ENCODE measurements at regions not wholly inside any gene's neighbourhood (a gene's known extent, or its start where the extent isn't known, plus 50 kb on each side); places are given as distances from the start of the nearest gene placed in this dataset.

DNA sequence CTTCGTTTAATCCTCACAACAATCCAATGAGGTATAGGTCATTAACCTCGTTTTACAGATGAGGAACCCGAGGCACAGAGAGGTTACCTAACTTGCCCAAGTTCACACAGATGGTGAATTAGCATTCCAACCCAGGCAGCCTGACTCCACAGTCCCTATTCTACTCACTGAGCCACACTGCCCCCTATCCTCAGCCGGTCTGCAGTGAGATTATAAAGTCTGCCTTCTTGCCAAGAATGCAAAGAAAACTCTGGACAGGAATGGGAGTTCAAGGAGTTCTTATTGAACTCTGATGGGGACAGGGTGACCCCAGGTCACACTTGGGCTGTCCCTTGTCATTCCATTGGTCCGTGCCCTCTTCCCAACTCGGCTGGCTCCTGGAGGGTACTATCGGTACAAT lies 94.0 kb upstream of the KCNK12 start:
- Histone ChIP-seq H3K4me3 (ENCODE audit: low read depth in 1 of 2, low read length in 2 of 2) (no peak overlapping the region), H3K9ac (ENCODE audit: low read depth in 1 of 2, low read length in 2 of 2) (no peak overlapping the region), H3K27ac (ENCODE audit: low read depth, low read length) (no peak overlapping the region), H3K4me1 (ENCODE audit: control insufficient read depth in 1 of 2, insufficient read depth in 2 of 2, low read length in 2 of 2) (no peaks in the 10 kb centered on the region), H3K9me3 (ENCODE audit: control insufficient read depth in 1 of 2, low read length in 2 of 2) (no peaks in the 10 kb centered on the region), H3K27me3 (ENCODE audit: control insufficient read depth in 1 of 2, insufficient read depth in 2 of 2, low read length in 2 of 2) (no peaks in the 10 kb centered on the region), H3K36me3 (ENCODE audit: control insufficient read depth in 1 of 2, insufficient read depth in 2 of 2, low read length in 2 of 2) (no peaks in the 10 kb centered on the region)

DNA sequence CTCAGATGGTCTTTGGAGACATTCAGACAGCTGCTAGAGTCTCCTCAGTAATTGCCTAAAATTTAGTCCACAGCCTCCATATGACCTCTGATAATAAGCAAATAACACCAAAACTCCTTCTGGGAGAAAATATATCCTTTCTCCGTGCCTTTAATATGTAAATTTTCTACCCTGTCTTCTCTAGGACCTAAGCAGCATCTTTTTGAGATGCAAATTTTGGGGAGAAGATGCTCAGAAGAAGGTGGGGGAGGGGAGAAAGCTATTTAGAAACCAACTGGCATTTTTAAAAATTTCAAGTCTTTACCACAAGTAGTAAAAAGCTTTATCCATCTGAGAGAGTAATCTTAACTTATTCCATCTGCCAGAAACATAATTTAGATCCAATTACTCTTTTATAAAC lies 91.8 kb upstream of the KCNK12 start:
- no peaks in the 10 kb centered on the region for H3K9me3 ChIP-seq (ENCODE audit: control insufficient read depth in 1 of 2, low read length in 2 of 2)
- no peak overlapping the region for H3K4me3 ChIP-seq (ENCODE audit: low read depth in 1 of 2, low read length in 2 of 2)
- no peak overlapping the region for H3K9ac ChIP-seq (ENCODE audit: low read depth in 1 of 2, low read length in 2 of 2)
- no peaks in the 10 kb centered on the region for H3K36me3 ChIP-seq (ENCODE audit: control insufficient read depth in 1 of 2, insufficient read depth in 2 of 2, low read length in 2 of 2)
- H3K4me1 ChIP-seq (ENCODE audit: control insufficient read depth in 1 of 2, insufficient read depth in 2 of 2, low read length in 2 of 2) = no peaks in the 10 kb centered on the region
- no peak overlapping the region for H3K27ac ChIP-seq (ENCODE audit: low read depth, low read length)
- H3K27me3 ChIP-seq (ENCODE audit: control insufficient read depth in 1 of 2, insufficient read depth in 2 of 2, low read length in 2 of 2) = no peaks in the 10 kb centered on the region

DNA sequence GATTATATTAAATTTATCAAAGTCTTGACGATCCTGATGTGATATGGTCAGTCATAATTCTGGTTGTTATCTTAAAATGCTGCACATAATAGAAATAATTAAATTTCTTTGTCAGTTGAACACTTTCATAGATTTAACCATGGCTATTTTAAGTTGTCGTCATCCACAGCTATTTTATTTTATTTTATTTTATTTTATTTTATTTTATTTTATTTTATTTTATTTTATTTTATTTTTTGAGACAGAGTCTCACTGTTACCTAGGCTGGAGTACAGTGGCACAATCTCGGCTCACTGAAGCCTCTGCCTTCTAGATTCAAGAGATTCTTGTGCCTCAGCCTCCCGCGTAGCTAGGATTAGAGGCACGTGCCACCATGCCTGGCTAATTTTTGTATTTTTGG lies 90.5 kb upstream of the KCNK12 start:
- H3K4me3 ChIP-seq (ENCODE audit: low read depth in 1 of 2, low read length in 2 of 2) = no peak overlapping the region
- H3K9me3 ChIP-seq (ENCODE audit: control insufficient read depth in 1 of 2, low read length in 2 of 2) = no peaks in the 10 kb centered on the region
- H3K4me1 ChIP-seq (ENCODE audit: control insufficient read depth in 1 of 2, insufficient read depth in 2 of 2, low read length in 2 of 2) = no peaks in the 10 kb centered on the region
- H3K9ac ChIP-seq (ENCODE audit: low read depth in 1 of 2, low read length in 2 of 2) = no peak overlapping the region
- H3K27me3 ChIP-seq (ENCODE audit: control insufficient read depth in 1 of 2, insufficient read depth in 2 of 2, low read length in 2 of 2) = no peaks in the 10 kb centered on the region
- no peaks in the 10 kb centered on the region for H3K36me3 ChIP-seq (ENCODE audit: control insufficient read depth in 1 of 2, insufficient read depth in 2 of 2, low read length in 2 of 2)
- no peak overlapping the region for H3K27ac ChIP-seq (ENCODE audit: low read depth, low read length)

DNA sequence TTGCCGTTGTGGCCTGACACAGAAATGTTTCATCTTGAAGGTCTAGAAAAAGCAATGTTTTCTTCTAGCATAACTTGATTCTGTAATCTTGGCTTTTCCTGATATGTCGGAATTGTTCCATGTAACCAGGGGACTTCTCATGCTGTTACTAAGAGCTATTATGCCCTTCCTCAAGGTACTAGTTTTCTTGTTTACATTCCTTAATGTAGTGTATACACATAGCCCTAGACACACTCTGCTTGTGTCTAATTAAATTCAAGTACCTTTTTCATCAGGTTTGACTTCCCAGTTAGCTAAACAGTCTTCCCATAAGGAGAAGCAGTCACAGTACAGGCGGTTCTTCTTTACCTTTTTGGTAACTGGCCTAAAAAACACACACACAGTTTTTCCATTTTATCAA lies 89.4 kb upstream of the KCNK12 start:
- Histone ChIP-seq H3K27ac (ENCODE audit: low read depth, low read length) (no peak overlapping the region), H3K9me3 (ENCODE audit: control insufficient read depth in 1 of 2, low read length in 2 of 2) (no peaks in the 10 kb centered on the region), H3K27me3 (ENCODE audit: control insufficient read depth in 1 of 2, insufficient read depth in 2 of 2, low read length in 2 of 2) (no peaks in the 10 kb centered on the region), H3K4me3 (ENCODE audit: low read depth in 1 of 2, low read length in 2 of 2) (no peak overlapping the region), H3K9ac (ENCODE audit: low read depth in 1 of 2, low read length in 2 of 2) (no peak overlapping the region), H3K36me3 (ENCODE audit: control insufficient read depth in 1 of 2, insufficient read depth in 2 of 2, low read length in 2 of 2) (no peaks in the 10 kb centered on the region), H3K4me1 (ENCODE audit: control insufficient read depth in 1 of 2, insufficient read depth in 2 of 2, low read length in 2 of 2) (no peaks in the 10 kb centered on the region)

DNA sequence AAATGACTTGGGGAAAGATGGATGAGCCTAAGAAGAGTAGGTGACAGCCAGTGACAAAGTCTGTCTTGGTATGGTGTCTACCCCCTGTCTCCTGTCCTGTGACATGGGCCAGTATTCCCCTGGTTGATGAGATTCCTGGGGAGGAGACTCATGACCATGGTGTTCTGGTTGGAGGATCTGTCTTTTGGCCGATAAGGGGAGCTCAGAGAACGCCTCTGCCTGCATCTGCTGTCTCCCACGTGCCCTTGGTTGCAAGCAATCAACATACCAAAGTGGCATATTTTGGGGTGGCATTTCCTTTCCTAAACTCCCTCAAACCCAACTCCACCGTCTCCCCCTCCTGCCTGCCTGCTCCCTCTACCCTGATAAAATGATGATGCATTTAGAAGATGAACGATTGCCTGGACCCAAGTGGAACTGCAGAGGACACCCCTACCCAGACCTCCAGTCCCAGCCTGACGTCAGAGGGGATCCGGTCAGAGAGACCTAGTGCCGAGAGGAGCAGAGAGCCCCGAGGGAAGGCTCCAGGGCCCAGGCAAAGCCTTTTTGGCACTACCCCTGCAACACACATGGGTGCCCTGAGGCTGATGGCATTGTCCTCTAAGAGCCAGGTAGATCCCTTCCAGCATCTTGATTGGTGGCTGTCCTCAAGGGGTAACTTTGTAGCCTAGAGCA lies 88.0 kb upstream of the KCNK12 start:
- H3K4me1 ChIP-seq (ENCODE audit: control insufficient read depth in 1 of 2, insufficient read depth in 2 of 2, low read length in 2 of 2) = peaks cover 4 to 10% of the 10 kb centered on the region in 2 donors
- H3K4me3 ChIP-seq (ENCODE audit: low read depth in 1 of 2, low read length in 2 of 2) = no peak overlapping the region
- H3K9ac ChIP-seq (ENCODE audit: low read depth in 1 of 2, low read length in 2 of 2) = no peak overlapping the region
- no peaks in the 10 kb centered on the region for H3K36me3 ChIP-seq (ENCODE audit: control insufficient read depth in 1 of 2, insufficient read depth in 2 of 2, low read length in 2 of 2)
- no peaks in the 10 kb centered on the region for H3K9me3 ChIP-seq (ENCODE audit: control insufficient read depth in 1 of 2, low read length in 2 of 2)
- no peak overlapping the region for H3K27ac ChIP-seq (ENCODE audit: low read depth, low read length)
- H3K27me3 ChIP-seq (ENCODE audit: control insufficient read depth in 1 of 2, insufficient read depth in 2 of 2, low read length in 2 of 2) = no peaks in the 10 kb centered on the region

DNA sequence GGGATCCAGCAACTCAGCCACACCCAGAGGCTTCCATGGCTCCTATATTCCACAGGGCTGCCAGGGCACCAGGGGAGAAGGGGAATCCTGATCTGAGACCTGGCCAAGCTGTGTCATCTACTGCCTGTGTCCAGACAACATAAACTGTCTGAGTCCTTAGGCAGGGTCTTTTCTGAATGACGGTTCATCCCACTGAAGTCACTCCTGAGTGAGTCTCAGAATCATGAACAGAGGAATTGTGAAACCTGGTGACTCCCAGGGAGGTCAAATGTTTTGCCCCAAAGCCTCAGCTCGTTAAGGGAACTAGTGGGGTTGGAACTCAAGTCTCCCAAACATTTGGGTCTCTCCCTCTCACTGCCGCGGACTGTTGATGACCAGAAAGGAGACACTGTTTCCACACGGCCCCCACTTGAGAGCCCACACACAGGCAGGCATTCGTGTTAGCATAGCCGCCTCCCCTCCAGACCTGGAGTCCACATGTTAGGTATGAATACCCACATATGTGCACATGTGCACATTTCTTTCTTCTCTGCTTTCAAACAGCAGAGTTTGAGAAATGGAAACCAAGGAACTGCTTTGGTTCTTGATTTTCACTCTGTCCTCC lies 87.2 kb upstream of the KCNK12 start:
- Histone ChIP-seq H3K4me3 (ENCODE audit: low read depth in 1 of 2, low read length in 2 of 2) (no peak overlapping the region), H3K27ac (ENCODE audit: low read depth, low read length) (no peak overlapping the region), H3K27me3 (ENCODE audit: control insufficient read depth in 1 of 2, insufficient read depth in 2 of 2, low read length in 2 of 2) (no peaks in the 10 kb centered on the region), H3K9ac (ENCODE audit: low read depth in 1 of 2, low read length in 2 of 2) (no peak overlapping the region), H3K9me3 (ENCODE audit: control insufficient read depth in 1 of 2, low read length in 2 of 2) (no peaks in the 10 kb centered on the region), H3K36me3 (ENCODE audit: control insufficient read depth in 1 of 2, insufficient read depth in 2 of 2, low read length in 2 of 2) (no peaks in the 10 kb centered on the region), H3K4me1 (ENCODE audit: control insufficient read depth in 1 of 2, insufficient read depth in 2 of 2, low read length in 2 of 2) (peaks cover 4 to 10% of the 10 kb centered on the region in 2 donors)

DNA sequence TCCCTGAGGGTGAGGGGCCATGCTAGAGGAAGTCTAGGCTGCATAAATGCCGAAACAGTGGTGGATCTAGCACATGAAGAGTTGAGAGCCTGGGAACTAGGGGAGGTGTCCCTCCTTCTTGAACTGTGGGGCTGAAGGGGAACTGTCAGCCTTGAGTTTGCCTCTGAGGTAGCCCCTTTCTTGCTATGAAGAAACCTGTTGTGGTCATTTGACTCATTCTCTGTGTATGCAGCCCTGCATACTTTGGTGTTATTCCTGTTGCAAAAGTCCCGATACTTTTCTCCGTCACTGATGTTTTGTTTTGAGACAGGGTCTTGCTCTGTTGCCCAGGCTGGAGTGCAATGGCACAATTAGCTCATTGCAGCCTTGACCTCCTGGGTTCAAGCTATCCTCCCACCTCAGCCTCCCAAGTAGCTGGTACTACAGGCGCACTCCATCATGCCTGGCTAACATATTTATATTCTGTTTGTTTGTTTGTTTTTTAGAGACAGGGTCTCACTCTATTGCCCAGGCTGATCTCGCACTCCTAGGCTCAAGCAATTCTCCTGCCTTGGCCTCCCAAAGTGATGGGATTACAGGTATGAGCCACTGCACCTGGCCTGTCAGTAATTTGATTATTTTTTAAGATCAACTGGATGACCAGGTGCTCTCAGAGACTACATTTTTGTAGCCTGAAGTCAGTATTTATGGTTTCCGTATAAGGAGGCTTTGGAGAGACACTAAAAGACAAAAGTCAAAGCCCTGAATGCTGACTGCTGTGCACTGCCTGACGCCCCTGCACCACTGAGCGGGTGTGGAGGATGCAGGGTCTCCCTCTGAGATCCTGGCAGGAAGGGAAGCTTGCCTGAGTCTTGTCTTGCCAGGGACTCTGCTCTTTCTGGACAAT lies 86.2 kb upstream of the KCNK12 start:
- Histone ChIP-seq H3K9ac (ENCODE audit: low read depth in 1 of 2, low read length in 2 of 2) (no peak overlapping the region), H3K9me3 (ENCODE audit: control insufficient read depth in 1 of 2, low read length in 2 of 2) (no peaks in the 10 kb centered on the region), H3K27ac (ENCODE audit: low read depth, low read length) (no peak overlapping the region), H3K4me1 (ENCODE audit: control insufficient read depth in 1 of 2, insufficient read depth in 2 of 2, low read length in 2 of 2) (peaks cover 4 to 10% of the 10 kb centered on the region in 2 donors), H3K36me3 (ENCODE audit: control insufficient read depth in 1 of 2, insufficient read depth in 2 of 2, low read length in 2 of 2) (no peaks in the 10 kb centered on the region), H3K27me3 (ENCODE audit: control insufficient read depth in 1 of 2, insufficient read depth in 2 of 2, low read length in 2 of 2) (no peaks in the 10 kb centered on the region), H3K4me3 (ENCODE audit: low read depth in 1 of 2, low read length in 2 of 2) (no peak overlapping the region)

DNA sequence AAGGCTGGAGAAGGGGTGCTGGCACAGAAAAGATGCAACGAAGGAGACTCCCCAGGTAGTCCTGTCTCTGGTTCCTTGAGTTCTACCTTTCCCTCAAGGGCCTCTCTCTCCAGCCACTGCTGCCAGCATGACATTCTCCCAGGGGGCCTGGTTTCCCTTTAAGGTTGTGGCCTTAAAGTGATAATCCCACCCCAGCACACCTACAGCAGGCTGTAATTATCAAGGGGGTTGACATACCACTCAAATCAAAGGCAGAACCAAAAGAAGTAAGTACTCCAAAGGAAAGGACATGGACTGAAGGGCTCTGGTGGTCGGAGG lies 84.7 kb upstream of the KCNK12 start:
- Histone ChIP-seq H3K27me3 (ENCODE audit: control insufficient read depth in 1 of 2, insufficient read depth in 2 of 2, low read length in 2 of 2) (no peaks in the 10 kb centered on the region), H3K9ac (ENCODE audit: low read depth in 1 of 2, low read length in 2 of 2) (no peak overlapping the region), H3K9me3 (ENCODE audit: control insufficient read depth in 1 of 2, low read length in 2 of 2) (no peaks in the 10 kb centered on the region), H3K4me1 (ENCODE audit: control insufficient read depth in 1 of 2, insufficient read depth in 2 of 2, low read length in 2 of 2) (peaks cover 4 to 10% of the 10 kb centered on the region in 2 donors), H3K4me3 (ENCODE audit: low read depth in 1 of 2, low read length in 2 of 2) (no peak overlapping the region), H3K36me3 (ENCODE audit: control insufficient read depth in 1 of 2, insufficient read depth in 2 of 2, low read length in 2 of 2) (no peaks in the 10 kb centered on the region), H3K27ac (ENCODE audit: low read depth, low read length) (no peak overlapping the region)

DNA sequence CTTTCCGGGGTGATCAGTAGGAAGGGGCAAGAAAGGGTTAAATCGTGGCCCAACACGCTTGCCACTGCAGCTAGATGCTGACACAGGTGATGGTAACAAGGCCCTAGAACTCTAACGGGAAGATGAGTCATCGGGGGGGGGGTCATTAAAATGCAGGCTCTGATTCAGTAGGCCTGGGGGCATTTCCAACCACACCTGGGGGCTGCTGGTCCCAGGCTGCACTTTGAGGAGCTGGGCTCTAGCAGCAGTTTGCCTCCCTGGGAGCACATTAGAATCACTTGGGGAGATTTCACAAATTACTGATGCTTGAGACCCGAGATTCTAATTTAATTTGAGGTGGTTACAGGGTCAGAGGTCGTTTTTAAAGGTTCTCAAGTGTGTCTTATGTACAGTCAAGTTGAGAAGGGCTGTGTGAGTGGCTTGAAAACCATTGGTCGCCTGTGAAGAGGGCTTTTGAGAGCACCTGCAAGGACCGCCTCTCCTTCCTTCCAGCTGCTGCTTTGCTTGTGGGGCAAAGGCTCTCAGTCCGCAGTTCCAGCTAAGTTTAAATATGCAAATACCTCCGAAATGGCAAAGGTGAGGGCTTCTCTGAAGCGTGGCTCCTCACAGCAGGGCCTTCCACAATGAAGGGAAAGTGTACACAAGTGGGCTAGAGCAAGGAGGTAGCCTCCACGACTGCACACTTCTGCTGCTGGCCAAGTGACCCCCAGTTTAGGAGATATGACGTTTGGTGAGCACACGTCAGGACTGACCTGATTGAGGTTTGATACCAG lies 84.2 kb upstream of the KCNK12 start:
- H3K27me3 ChIP-seq (ENCODE audit: control insufficient read depth in 1 of 2, insufficient read depth in 2 of 2, low read length in 2 of 2) = no peaks in the 10 kb centered on the region
- H3K9me3 ChIP-seq (ENCODE audit: control insufficient read depth in 1 of 2, low read length in 2 of 2) = no peaks in the 10 kb centered on the region
- no peak overlapping the region for H3K4me3 ChIP-seq (ENCODE audit: low read depth in 1 of 2, low read length in 2 of 2)
- peaks cover 4 to 10% of the 10 kb centered on the region in 2 donors for H3K4me1 ChIP-seq (ENCODE audit: control insufficient read depth in 1 of 2, insufficient read depth in 2 of 2, low read length in 2 of 2)
- H3K9ac ChIP-seq (ENCODE audit: low read depth in 1 of 2, low read length in 2 of 2) = no peak overlapping the region
- no peaks in the 10 kb centered on the region for H3K36me3 ChIP-seq (ENCODE audit: control insufficient read depth in 1 of 2, insufficient read depth in 2 of 2, low read length in 2 of 2)
- H3K27ac ChIP-seq (ENCODE audit: low read depth, low read length) = no peak overlapping the region

Data from duodenal mucosa (tissue), 2 donors.